Right ventricle myocardium inferior (tissue), 1 donor: ENCODE measurements at regions not wholly inside any gene's neighbourhood (a gene's known extent, or its start where the extent isn't known, plus 50 kb on each side); places are given as distances from the start of the nearest gene placed in this dataset.
"Not testable (repeated sequence)": the region's sequence is repeated elsewhere in the genome, so short reads cannot be mapped to it uniquely, and the experiment has no call there.

Experiments
- ATAC-seq: fragments of 200-7000 bp; cut with Tn5 transposase; one replicate; pipeline ENCODE4 v1.9.1; 2020; ENCODE audit warnings: mild to moderate bottlenecking, moderate library complexity
- DNase-seq: peaks from one replicate; pipeline ENCODE4 v3.0.0; 2021; ENCODE audit errors: missing footprints
- intact Hi-C: fragments of 100-400 bp; cut with DNase I; formaldehyde crosslinking; loops from one replicate; pipeline ENCODE4 v1.11.0; 2022
- donor health status: DM: no; HTN: yes; CAD: no; lungs with severe emphysema.

DNA sequence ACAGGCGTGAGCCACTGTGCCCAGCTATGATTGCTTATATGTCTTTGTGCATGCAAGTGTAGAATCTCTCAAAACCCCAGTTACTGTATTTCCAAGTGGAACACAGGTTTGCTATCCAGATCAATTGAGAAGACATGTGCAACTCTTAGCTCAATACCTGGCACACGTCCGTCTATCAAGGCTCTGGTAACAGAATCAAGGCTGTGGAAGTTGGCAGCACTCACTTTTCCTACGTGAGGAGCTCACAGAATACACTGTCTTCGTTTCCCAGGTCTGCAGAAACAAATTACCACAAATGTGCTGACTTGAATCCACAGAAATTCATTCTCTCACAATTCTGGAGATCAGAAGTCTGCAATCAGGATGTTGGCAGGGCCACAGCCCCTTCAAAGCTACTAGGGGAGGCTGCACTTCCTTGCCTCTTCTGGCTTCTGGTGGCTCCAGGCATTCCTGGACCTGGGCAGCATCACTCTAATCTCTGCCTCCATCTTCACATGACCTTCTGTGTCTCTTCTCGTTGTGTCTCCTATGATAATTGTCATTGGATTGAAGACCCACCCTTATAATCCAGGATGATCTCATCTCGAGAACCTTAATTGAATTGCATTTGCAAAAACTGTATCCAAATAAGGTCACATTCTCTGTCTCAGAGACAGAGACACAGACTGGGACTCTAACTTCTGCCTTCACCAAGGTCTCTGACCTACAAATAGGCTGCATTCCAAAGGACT, 84.8 kb upstream of the C7orf33 start:
- no peak for DNase-seq
- intact Hi-C loops = loop anchor here (10.0 kb wide), 1 partner anchor 69 kb away; no protein-coding TSS in a partner anchor
- ATAC-seq = no peak

DNA sequence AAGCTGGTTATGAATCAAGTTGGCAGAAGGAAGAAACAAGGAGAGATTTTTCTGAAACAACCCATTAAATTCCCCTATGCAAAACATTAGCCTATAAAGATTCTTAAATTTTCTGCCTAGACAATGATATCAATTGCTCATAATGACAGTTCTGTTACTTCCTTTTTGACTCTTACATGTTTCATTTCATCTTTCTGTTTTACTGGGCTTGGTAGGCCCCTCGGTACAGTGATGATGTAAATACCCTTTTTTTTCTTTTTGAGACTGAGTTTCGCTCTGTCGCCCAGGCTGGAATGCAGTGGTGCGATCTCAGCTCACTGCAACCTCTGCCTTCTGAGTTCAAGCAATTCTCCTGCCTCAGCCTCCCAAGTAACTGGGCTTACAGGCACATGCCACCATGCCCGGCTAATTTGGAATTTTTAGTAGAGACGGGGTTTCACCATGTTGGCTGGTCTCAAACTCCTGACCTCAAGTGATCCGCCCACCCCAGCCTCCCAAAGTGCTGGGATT, 83.4 kb upstream of the C7orf33 start:
- not testable (repeated sequence) for DNase-seq, ATAC-seq
- intact Hi-C loops = loop anchor here (10.0 kb wide), 1 partner anchor 68 kb away; no protein-coding TSS in a partner anchor

DNA sequence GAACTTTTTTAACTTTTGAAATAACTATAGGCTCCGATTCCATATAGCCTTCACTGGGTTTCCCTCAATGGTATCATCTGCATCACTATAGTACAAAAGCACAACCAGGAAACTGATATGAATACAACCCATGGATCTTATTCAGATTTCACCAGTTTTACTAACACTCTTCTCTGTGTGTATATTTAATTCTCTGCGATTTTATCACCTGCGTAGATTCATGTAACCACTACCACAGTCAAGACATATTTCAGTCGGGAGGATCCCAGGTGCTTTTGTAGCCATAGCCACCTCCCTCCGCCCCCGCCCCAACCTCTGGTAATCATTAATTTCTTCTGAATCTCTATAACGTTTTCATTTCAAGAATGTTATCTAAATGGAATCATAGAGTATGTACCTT, 82.8 kb upstream of the C7orf33 start:
- ATAC-seq = no peak
- intact Hi-C loops = loop anchor here (10.0 kb wide), 1 partner anchor 67 kb away; no protein-coding TSS in a partner anchor
- DNase-seq = no peak

GRCh38 chr7:148514236-148514635, 76.3 kb upstream of the C7orf33 start:
- no peak for DNase-seq
- intact Hi-C loops = no loop called here
- ATAC-seq = no peak

GRCh38 chr7:148515237-148515636, 75.3 kb upstream of the C7orf33 start:
- ATAC-seq = no peak
- no peak for DNase-seq
- intact Hi-C loops = no loop called here

- DNase-seq (no peak), ATAC-seq (no peak)
- intact Hi-C loops = no loop called here
These were observed 74.6 kb upstream of the C7orf33 start for GRCh38 chr7:148515728-148516695.

- ATAC-seq, intact Hi-C loops, DNase-seq: not testable (repeated sequence)
These were observed 71.2 kb upstream of the C7orf33 start for GRCh38 chr7:148519386-148519785.

GRCh38 chr7:148521271-148521670, 69.3 kb upstream of the C7orf33 start:
- ATAC-seq (no peak), DNase-seq (no peak)
- intact Hi-C loops = no loop called here

GRCh38 chr7:148523550-148523949, 67.0 kb upstream of the C7orf33 start:
- no peak for ATAC-seq
- no peak for DNase-seq
- intact Hi-C loops = no loop called here

DNA sequence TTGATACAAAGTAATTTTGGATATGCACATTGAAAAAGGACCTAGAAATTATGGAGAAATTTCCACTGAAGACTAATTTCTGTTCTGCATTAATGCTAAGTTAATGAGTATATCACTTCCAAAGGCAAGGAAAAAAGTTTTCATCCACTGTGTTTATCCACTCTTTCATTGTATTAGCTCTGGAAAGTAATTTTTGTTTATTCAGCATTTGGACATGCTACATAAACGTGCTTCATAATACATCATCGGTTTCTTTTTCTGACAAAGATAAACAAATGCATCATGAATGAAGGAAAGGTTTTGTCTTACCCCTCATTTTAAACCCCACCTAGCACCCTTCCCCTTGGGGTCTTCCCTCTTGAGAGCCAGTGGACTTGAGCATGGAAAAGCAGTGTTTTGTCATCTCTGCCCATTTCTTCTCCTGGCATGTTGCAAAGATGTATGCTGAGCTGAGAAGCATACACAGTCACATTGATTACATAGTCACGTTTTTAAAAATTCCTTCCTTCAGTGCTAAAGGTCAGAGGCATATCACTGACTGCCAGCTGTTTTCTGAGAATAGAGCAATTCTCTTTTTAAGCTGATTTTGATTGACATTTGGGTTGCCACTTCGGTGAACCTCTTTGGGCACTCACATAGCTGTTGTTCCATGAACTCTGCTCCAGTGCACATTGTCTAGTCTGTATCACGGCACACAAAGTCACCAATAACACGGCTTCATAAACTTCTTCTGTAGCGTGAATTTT, 65.9 kb upstream of the C7orf33 start:
- DNase-seq = no peak
- intact Hi-C loops = no loop called here
- ATAC-seq = no peak

DNA sequence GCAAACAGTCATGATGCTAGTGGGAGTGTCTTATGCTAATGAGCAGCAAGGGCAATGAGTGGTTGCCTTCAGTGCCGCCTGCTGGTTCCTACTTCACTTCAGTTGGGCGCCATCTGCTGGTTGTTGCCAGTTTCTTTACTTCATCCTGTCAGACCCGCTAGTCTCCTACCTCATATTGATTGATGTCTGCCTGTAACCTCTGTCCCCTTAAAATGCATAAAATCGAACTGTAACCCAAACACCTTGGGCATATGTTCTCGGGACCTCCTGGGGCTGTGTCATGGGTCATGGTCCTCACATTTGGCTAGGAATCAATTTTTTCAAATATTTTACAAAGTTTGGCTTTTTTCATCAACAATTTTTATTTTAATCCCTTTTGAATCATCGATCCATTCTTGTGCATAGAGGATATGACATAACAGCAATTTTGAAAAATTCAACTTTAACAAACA, 62.8 kb upstream of the C7orf33 start:
- DNase-seq = no peak
- intact Hi-C loops = no loop called here
- ATAC-seq = no peak

DNA sequence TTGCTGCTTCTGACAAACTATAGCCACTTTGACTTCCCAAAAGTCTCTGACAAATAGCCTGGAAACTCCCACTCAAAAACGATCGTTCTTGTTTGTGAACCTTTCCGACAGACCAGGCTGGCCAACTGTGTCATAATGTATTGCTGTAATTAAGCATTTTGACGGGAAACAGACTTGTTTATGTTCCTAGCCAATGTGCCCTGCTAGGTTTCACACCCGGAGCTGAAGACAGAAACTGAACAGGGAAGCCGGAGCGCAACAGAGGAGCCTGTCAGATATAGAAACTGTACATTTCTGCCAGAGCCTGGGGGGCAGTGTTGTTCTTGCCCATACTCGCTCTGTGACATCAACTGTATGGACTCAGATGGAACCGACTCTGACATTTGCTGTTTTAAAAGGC, 55.3 kb upstream of the C7orf33 start:
- intact Hi-C loops = no loop called here
- DNase-seq = no peak
- ATAC-seq = no peak

- ATAC-seq (no peak), DNase-seq (no peak)
- intact Hi-C loops = no loop called here
These were observed 53.1 kb upstream of the C7orf33 start for GRCh38 chr7:148537435-148537834.

- DNase-seq (no peak), ATAC-seq (peak; percentile 85)
- intact Hi-C loops = no loop called here
These were observed 50.4 kb upstream of the C7orf33 start for GRCh38 chr7:148540041-148540738.
